ENCODE measurements at regions not wholly inside any gene's neighbourhood (a gene's known extent, or its start where the extent isn't known, plus 50 kb on each side); places are given as distances from the start of the nearest gene placed in this dataset.
"Not testable (repeated sequence)": the region's sequence is repeated elsewhere in the genome, so short reads cannot be mapped to it uniquely, and the experiment has no call there.

DNA sequence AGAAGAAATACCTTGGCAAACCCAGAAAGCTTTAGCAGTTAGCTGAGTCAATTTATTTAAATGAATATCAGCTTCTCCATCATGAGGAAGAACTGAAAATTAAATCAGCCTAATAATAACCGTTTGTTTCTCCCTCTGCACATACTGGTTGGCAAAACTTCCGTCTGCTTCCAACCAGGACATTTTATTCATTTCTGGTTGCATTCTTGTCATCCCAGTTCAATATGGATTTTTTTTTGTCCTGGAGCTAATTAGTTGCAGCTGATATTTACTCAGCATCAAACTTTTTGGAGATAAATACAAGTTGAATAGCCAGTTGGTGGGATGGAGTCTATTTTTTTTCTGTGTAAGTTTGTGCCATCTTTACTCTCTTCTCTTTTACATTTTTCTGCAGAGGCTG is 126.5 kb upstream of the GDNF start:
- no peak for DNase-seq (ENCODE audit: low read depth, low spot score)

DNA sequence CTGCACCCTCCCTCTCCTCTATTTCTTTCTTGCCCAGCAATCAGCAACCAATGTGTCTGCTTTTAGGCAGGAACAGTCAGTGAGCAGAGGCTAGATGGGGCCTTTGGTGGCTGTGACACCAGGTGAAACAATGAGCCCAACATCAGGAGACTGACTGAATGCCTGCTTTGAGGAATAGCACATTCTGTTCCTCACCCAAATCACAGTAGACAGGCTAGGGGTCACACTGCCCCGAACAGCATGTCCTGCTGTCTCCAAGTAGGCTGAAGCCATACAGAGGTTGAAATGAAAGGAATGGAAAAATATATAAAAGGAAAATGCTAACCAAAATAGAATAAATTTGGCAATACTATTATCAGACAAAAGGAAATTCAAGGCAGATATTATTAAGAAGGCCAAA is 122.5 kb upstream of the GDNF start:
- no peak for DNase-seq (ENCODE audit: low read depth, low spot score)

GRCh38 chr5:37957218-37957617 is 117.4 kb upstream of the GDNF start:
- DNase-seq (ENCODE audit: low read depth, low spot score), result no peak

DNA sequence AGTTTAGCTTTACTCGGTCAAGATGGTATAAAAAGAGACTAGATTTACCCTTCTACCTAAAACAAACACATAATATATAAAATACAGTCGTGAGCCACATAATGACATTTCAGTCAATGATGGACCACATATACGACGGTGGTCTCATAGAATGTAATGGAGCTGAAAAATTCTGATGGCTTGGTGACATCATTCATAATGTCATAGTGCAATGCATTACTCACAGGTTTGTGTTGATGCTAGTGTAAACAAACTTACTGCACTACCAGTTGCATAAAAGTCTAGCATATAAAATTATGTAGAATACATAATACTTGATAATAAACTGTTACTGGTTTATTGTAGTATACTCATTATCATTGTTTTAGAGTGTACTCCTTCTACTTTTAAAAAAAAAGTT is 115.9 kb upstream of the GDNF start:
- no peak for DNase-seq (ENCODE audit: low read depth, low spot score)

DNA sequence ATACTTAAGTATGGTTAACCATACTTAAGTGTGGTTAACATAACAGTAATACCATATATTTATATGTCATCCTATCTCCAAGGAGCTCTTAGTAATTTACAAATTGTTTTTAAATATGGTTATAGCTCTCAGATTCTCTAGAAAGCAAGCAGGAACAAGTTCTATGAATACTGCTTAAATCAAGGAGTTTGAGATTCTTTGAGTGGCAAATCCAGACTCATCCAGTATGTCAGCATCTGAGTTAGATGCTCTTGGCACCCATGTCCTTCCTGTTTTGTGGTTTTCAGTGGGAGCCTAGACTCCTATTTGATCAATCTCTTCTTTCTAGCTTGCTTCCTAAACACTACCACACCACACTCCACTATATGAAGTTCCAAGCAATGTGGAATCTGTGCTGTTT is 114.7 kb upstream of the GDNF start:
- DNase-seq (ENCODE audit: low read depth, low spot score), result no peak

DNA sequence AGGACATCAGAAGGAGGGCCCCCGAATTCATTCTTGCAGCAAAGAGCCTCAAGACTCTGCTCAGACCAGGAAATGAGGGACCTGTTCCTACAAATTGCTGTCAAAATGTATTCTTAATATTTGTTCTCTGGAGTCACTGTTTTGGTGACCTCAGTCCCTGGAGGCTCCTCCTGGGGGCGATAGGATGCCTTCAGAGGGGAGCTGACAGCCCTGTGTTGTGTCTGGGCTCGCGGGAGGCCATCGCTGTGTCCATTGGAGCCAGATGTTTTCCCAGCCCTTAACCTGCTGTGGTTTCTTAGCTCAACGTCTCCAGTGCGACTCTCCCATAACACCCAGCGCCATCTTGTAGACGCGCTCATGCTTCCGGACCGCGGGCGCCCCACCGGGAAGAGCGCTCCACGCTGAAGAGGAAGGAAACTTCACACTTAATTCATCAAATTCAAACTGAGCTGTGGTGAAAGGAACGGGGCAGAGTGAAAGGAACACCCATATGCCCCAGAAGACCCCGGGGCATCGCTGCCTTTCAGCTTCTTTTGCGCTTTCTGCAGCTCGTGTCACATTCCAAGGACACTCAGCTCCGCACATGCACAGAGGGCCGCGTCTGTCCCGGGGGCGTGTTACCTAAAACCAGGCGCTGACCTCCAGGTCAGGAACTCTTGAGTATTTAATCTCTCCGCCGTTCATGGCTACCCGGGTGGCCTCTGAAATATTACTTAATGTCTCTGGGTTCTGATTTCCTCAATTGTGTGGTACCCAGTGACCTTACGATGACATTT is 112.3 kb upstream of the GDNF start:
- DNase-seq (ENCODE audit: low read depth, low spot score), result no peak

GRCh38 chr5:37950436-37950835 is 110.6 kb upstream of the GDNF start:
- no peak for DNase-seq (ENCODE audit: low read depth, low spot score)

DNA sequence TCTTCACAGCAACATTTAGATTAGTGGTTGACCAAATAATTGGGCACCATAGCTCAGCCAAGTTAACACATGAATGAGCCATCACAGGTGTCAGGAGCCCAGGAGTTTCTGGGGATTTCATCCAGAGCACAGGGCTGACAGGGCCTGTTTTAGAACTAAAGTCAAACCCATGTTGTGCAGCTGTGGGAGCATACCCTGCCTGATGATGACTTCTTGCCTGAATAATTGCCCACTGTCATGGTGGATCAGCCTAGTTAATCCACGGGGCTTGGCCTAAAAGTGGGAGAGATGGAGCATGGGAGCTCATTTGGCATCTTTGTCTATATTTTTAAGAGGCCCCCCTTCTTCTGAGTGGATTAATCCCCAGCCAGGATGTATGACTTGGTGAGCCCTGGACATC is 105.6 kb upstream of the GDNF start:
- DNase-seq (ENCODE audit: low read depth, low spot score), result no peak

DNA sequence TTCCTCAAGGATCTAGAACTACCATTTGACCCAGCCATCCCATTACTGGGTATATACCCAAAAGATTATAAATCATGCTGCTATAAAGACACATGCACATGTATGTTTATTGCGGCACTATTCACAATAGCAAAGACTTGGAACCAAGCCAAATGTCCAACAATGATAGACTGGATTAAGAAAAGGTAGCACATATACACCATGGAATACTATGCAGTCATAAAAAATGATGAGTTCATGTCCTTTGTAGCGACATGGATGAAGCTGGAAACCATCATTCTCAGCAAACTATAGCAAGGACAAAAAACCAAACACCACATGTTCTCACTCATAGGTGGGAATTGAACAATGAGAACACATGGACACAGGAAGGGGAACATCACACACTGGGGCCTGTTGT is 103.3 kb upstream of the GDNF start:
- not testable (repeated sequence) for DNase-seq (ENCODE audit: low read depth, low spot score)

GRCh38 chr5:37940931-37941623 is 101.2 kb upstream of the GDNF start:
- DNase-seq (ENCODE audit: low read depth, low spot score), result no peak

DNA sequence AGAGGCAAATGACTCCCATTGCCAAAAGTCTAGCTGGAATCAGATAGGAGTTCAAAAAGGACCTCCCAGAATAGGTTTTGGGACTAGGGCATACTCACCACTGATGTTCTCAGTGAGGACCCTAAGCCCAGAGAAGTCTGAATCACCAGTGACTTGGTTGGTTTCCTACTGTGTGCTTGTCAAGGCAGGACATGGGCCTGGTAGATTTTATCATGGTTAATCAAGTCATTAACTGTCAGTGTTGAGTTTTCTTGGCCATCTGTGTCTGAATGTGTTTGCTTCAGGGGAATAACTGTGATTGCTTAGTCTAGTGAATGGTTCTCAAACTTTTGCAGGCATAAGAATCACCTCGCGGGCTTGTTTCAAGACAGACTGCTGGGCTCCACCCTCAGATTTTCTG is 99.0 kb upstream of the GDNF start:
- DNase-seq (ENCODE audit: low read depth, low spot score), result no peak

DNA sequence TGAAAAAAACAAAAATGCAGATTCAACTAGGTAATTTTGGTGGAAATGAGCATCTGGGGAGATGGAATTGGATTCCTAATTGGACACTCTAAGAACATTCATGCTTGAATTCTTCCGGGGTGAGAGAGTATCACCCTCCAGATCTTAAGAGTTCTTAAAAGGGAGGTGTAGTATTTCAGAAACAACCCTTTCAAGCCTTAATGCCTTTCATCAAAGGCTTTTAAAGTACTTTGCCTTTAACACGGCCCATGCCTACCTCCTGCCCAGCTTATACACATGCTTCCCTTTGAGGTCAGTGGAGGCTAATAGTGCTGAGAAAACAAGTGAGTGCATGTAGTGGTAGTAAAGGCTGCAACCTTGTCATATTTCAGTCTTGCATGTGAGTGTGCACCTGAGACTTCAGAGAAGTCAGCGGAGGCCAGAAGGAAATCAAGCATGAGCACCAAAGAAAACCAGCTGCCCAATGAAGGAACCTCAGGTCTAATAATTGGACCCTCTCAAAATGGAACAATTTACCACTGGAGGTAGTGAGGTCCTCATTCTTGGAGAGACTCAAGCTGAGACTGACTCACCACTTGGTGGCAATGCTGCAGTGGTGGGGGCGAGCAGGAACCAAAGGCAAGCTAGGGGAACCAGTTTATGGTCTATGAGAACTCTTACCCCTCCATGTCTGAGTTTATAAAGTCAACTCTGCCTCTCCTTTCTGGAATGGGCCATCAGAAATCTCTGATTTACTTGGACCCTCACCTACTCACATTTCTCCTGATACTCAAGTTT is 98.4 kb upstream of the GDNF start:
- DNase-seq (ENCODE audit: low read depth, low spot score), result no peak

DNA sequence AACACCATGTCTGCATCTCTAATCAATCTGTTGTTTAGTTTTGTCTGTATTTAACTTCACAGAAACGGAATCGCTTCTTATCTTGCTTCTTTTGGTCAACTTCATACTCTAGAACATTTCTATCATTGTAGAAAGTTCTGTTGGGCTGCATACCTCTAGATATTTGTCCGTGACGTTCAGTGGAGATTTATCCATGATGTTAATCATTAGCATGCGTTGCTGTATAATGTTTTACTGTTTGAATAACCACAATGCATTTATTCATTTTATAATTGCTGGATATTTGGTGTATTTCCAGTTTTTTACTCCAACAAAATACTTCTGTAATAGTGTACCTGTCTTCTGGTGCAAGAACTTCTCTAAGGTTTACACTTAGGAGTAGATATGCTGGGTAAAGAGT is 96.2 kb upstream of the GDNF start:
- DNase-seq (ENCODE audit: low read depth, low spot score), result no peak

DNA sequence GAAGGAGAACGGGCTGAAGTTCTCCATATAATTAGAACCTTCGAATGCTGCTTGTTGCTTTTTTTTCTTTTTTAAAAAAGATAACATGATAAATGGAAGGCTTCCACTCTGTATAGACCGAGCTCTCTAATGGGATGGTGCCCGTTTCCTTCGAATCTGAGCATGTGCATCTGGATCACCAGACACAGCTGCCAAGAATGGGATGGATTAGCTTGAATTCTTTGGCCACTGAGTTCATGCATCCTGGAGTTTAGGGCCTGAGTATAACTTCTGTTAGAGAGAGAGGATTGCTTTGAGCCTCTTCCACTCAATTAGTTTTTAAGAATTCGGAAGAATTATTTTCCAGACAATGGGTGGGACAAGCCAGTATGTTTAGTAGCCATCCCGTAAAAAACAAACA is 93.7 kb upstream of the GDNF start:
- no peak for DNase-seq (ENCODE audit: low read depth, low spot score)

DNA sequence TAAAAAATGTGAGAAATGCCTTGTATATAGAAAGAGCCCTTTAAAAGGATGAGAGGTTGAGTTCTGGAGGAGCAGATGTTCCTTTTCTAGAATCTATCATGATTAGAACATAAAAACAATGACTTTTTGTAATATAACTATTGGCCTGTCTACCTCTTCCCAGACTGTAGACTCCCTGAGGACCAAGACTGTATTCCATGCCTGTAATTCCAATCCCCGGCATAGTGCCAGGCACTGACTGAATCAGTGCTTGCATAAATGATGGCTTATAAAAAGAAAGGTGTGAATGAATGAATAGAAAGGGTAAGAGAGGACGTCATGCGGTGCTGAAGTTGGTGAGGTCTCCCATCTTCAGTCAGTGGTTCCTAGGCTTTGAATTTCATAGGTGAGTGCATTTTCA is 92.6 kb upstream of the GDNF start:
- no peak for DNase-seq (ENCODE audit: low read depth, low spot score)

DNA sequence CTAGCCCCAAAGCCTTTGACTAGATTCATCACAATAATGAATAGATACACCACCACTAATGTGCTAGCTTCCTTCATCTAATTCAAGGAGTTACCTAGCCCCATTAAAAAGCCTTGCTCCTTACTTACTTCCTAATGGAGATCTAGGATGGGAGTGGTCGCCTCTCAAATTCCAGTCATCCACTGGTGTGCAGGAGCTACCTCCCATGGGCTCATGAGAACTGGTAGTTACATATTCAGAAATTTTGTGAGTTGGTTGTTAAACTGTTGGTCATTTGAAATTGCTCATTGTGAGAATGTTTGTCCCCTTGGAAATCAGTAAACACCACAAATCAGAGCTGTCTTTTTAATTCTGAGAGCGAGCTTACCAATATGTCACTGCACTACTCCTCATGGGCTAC is 91.7 kb upstream of the GDNF start:
- DNase-seq (ENCODE audit: low read depth, low spot score), result no peak

DNA sequence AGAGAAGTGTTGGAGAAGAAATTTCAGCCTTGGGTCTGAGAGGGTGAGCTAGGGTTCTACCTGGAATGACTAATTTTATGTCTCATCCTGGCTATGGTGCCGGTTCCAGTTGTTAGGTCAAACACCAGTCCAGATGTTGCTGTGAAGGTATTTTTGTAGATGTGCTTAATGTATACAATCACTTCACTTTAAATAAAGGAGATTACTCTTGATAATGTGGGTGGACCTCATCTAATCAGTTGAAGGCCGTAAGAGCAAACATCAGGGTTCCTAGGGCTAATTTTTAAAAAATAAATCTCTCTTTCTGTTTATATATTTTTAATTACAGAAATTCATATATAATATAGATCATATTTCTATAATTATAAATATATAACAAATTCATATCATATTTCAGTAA is 90.5 kb upstream of the GDNF start:
- no peak for DNase-seq (ENCODE audit: low read depth, low spot score)

- DNase-seq (ENCODE audit: low read depth, low spot score), result no peak
Measured at GRCh38 chr5:37929791-37930190, 90.0 kb upstream of the GDNF start.

- DNase-seq (ENCODE audit: low read depth, low spot score), result not testable (repeated sequence)
Measured at GRCh38 chr5:37927753-37928152, 87.9 kb upstream of the GDNF start.

GRCh38 chr5:37926732-37927131 is 86.9 kb upstream of the GDNF start:
- DNase-seq (ENCODE audit: low read depth, low spot score), result no peak

- DNase-seq (ENCODE audit: low read depth, low spot score), result no peak
Measured at GRCh38 chr5:37921452-37921851, 81.6 kb upstream of the GDNF start.

- DNase-seq (ENCODE audit: low read depth, low spot score), result no peak
Measured at GRCh38 chr5:37918424-37918823, 78.6 kb upstream of the GDNF start.

DNA sequence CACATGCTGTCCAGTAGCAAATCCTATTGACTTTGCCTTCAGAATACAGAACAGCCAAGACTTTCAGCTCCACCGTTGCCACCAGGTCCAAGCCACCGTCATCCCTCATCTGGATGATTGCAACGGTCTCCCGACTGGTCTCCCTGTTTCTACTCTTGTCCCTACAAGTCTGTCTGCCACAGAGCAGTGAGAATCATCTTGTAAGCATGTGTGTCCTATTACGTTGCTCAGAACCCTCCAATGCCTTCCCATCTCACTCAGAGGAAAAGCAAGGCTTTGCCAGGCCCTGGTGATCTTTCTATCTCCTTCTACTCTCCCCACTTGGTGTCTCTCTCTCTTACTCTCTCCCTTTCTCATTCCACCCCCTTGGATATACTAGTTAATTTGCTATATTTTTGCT is 76.7 kb upstream of the GDNF start:
- DNase-seq (ENCODE audit: low read depth, low spot score), result no peak
